ENCODE measurements at regions not wholly inside any gene's neighbourhood (a gene's known extent, or its start where the extent isn't known, plus 50 kb on each side); places are given as distances from the start of the nearest gene placed in this dataset.

DNA sequence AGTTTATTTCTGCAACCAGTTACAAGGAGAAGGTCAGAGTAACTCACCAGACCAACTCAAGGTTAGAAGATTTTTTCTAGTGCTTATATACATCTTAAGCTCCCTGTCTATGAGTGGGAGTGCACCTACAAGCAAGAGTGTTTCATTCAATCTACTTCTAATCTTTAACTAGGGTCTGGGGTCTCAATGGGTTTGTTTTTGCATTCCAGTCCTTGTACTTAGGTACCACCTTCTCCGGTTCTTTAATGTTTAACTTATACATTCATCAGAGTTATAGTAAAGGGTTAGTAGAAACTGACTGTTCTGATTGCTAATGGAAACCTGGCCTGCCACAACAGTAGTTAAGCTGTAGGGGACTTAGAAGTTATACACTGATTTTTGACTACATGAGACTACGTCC is 271.7 kb downstream of the HTR1A start:
- FAIRE-seq (no peak), DNase-seq (ENCODE audit: low read depth in 1 of 2, low spot score in 2 of 2) (no peak)
- Histone ChIP-seq H2BK12ac (ENCODE audit: low read depth, low read length) (no peak overlapping the region), H2AFZ (ENCODE audit: low read length) (no peak overlapping the region), H3K79me1 (ENCODE audit: low read depth, low read length) (no peaks in the 10 kb centered on the region), H2BK5ac (ENCODE audit: low read depth, low read length) (no peak overlapping the region), H4K8ac (ENCODE audit: extremely low read depth, insufficient read depth, low read length) (no peak overlapping the region), H3K4me1 (replicated peaks in 1 of 4; ENCODE audit: control insufficient read depth in 3 of 4, insufficient read depth in 4 of 4, low read length in 3 of 4) (peaks cover 1 to 21% (median 11%) of the 10 kb centered on the region in 4 experiments; a peak in 4 of 7 replicates), H3K9ac (replicated peaks in 1 of 4; ENCODE audit: extremely low read depth in 1 of 4, low read depth in 3 of 4, low read length in 3 of 4) (no peak overlapping the region), H3K79me2 (ENCODE audit: control insufficient read depth in 1 of 2, insufficient read depth in 2 of 2, low read length in 2 of 2) (no peaks in the 10 kb centered on the region), H2BK15ac (ENCODE audit: low read length) (no peak overlapping the region), H3K14ac (ENCODE audit: insufficient read length) (no peak overlapping the region), H3K23ac (ENCODE audit: insufficient read length) (no peak overlapping the region), H3K4ac (replicated peaks; ENCODE audit: insufficient read length, low read depth, low read length) (no peak overlapping the region), H3K18ac (ENCODE audit: extremely low read depth, low read length) (no peak overlapping the region), H4K5ac (ENCODE audit: insufficient read length, low read depth, low read length) (no peak overlapping the region), H2BK20ac (ENCODE audit: low read length) (no peak overlapping the region), H2AK5ac (ENCODE audit: low read depth, low read length) (no peak overlapping the region), H3K36me3 (ENCODE audit: control insufficient read depth in 2 of 4, insufficient read depth in 4 of 4, low read length in 3 of 4) (no peaks in the 10 kb centered on the region; a peak in 1 of 8 replicates), H3K9me3 (ENCODE audit: insufficient read depth in 2 of 2, low read depth in 1 of 2, low read length in 1 of 2) (no peaks in the 10 kb centered on the region), H3K4me2 (ENCODE audit: insufficient read depth in 1 of 2, low read depth in 2 of 2, low read length in 2 of 2) (no peak overlapping the region), H3K4me3 (ENCODE audit: extremely low read depth in 1 of 4, insufficient read depth in 2 of 4, low read depth in 3 of 4, low read length in 4 of 4) (no peak overlapping the region), H3K56ac (replicated peaks; ENCODE audit: insufficient read length, low read depth, low read length) (no peak overlapping the region), H4K91ac (replicated peaks; ENCODE audit: insufficient read length, low read length) (no peak overlapping the region), H3K23me2 (ENCODE audit: low read depth, low read length) (no peaks in the 10 kb centered on the region), H3K27ac (ENCODE audit: low read depth, low read length) (no peak overlapping the region), H3K27me3 (replicated peaks in 1 of 4; ENCODE audit: control insufficient read depth in 3 of 4, extremely low read depth in 1 of 4, insufficient read depth in 3 of 4, low read length in 3 of 4) (no peaks in the 10 kb centered on the region), H2BK120ac (replicated peaks; ENCODE audit: low read depth, low read length) (no peak overlapping the region), H4K20me1 (replicated peaks in 1 of 2; ENCODE audit: control insufficient read depth in 1 of 2, insufficient read depth in 2 of 2, low read length in 2 of 2) (no peaks in the 10 kb centered on the region)
- 83% methylated on average over 2 of the region's 2 CpGs; no CpG with 5 or more reads in 1 of the 2 experiments for WGBS, 2 experiments (ENCODE audit: extremely low coverage in 1 of 2, insufficient coverage in 1 of 2, insufficient read length in 1 of 2, insufficient replicate concordance in 2 of 2, low coverage in 1 of 2, low lambda C conversion rate in 2 of 2, missing lambda C conversion rate in 1 of 2)
- CTCF ChIA-PET (ENCODE audit: partially characterized antibody), result interaction anchor here (1.1 to 1.2 kb wide), 2 partner anchors 273 to 290 kb away, joined by 3 read pairs; no protein-coding TSS in a partner anchor
- POLR2A ChIA-PET (ENCODE audit: partially characterized antibody), result no interaction called here
- no peak for TF ChIP-seq SIN3A (conservative IDR thresholded peaks at IDR 0.05 in 1 of 2, IDR thresholded peaks at IDR 0.05 in 1 of 2; ENCODE audit: low read depth in 1 of 2, low read length in 2 of 2)
- TF ChIP-seq RNF2 (IDR thresholded peaks at IDR 0.05; ENCODE audit: borderline replicate concordance, low read depth, low read length, missing control alignments, poor library complexity, severe bottlenecking), result no peak
- TF ChIP-seq GABPA (IDR thresholded peaks at IDR 0.05; ENCODE audit: borderline replicate concordance, insufficient read depth, low read length), result no peak
- no peak for TF ChIP-seq TCF12 (IDR thresholded peaks at IDR 0.05; ENCODE audit: low read depth, low read length)

All from H1 (cell line).